BE2C (cell line): ENCODE measurements at regions not wholly inside any gene's neighbourhood (a gene's known extent, or its start where the extent isn't known, plus 50 kb on each side); places are given as distances from the start of the nearest gene placed in this dataset.

Experiments used
- DNase-seq: peaks from one replicate; pipeline ENCODE4 v3.0.0-alpha.2; 2020
- H3K27me3 ChIP-seq: fragments of 250-450 bp; sonication (Bioruptor Pico); 2 replicates; pipeline ENCODE4 v1.5.1; 2020; ENCODE audit warnings: mild to moderate bottlenecking
- H3K36me3 ChIP-seq: fragments of 250-450 bp; sonication (Bioruptor Pico); 2 replicates; pipeline ENCODE4 v1.5.1; 2020; ENCODE audit warnings: mild to moderate bottlenecking
- H3K4me1 ChIP-seq: fragments of 250-450 bp; sonication (Bioruptor Pico); 2 replicates; pipeline ENCODE4 v1.5.1; 2020
- H3K4me3 ChIP-seq: 2 replicates; pipeline ENCODE4 v1.5.1; 2011; ENCODE audit warnings: low read depth, low read length
- H3K9me3 ChIP-seq: fragments of 250-450 bp; sonication (Bioruptor Pico); 2 replicates; pipeline ENCODE4 v1.5.1; 2020
- TF ChIP-seq, protein P1 (sequence below): IDR thresholded peaks from 2 replicates; pipeline ENCODE4 v1.5.1; 2012; ENCODE audit warnings: mild to moderate bottlenecking, low read depth, low read length

DNA sequence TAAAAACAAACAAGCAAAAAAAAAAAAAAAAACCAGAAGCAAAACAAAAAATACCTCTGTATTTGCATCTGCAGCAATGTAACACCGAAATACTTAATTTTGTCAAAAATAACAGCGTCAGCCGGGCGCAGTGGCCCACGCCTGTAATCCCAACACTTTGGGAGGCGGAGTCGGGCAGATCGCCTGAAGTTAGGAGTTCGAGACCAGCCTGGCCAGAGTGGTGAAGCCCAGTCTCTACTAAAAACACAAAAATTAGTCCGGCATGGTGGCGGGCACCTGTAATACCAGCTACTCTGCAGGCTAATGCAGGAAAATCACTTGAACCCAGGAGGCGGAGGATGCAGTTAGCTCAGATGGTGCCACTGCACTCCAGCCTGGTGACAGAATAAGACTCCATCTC, 683.5 kb upstream of the CA10 start:
- Histone ChIP-seq H3K36me3 (no peaks in the 10 kb centered on the region), H3K9me3 (no peaks in the 10 kb centered on the region), H3K27me3 (no peaks in the 10 kb centered on the region), H3K4me1 (no peaks in the 10 kb centered on the region; the same call in 1 of the 2 replicates), H3K4me3 (no peak overlapping the region)
- no peak for DNase-seq
- TF ChIP-seq, protein P1, sequence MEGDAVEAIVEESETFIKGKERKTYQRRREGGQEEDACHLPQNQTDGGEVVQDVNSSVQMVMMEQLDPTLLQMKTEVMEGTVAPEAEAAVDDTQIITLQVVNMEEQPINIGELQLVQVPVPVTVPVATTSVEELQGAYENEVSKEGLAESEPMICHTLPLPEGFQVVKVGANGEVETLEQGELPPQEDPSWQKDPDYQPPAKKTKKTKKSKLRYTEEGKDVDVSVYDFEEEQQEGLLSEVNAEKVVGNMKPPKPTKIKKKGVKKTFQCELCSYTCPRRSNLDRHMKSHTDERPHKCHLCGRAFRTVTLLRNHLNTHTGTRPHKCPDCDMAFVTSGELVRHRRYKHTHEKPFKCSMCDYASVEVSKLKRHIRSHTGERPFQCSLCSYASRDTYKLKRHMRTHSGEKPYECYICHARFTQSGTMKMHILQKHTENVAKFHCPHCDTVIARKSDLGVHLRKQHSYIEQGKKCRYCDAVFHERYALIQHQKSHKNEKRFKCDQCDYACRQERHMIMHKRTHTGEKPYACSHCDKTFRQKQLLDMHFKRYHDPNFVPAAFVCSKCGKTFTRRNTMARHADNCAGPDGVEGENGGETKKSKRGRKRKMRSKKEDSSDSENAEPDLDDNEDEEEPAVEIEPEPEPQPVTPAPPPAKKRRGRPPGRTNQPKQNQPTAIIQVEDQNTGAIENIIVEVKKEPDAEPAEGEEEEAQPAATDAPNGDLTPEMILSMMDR: no peak

DNA sequence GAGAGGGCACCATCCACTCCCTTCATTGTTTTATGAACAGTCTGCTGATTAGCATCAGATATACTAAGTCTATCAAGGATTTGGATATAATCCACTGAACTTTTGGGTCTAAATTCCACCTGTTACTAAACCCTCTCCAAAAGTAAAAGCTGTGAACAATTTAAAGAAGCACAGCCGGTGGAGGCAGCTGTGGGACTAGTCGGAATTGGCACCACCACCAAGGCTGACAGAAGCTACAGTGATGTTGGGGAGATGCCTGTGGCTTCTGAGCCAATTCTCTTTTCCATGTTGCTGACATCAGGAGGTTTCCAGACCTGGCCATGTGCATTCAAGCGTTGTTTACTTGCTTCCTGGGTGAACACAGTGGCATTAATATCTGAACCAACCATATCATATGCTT, 679.0 kb upstream of the CA10 start:
- TF ChIP-seq, protein P1: no peak
- no peaks in the 10 kb centered on the region for H3K9me3 ChIP-seq

DNA sequence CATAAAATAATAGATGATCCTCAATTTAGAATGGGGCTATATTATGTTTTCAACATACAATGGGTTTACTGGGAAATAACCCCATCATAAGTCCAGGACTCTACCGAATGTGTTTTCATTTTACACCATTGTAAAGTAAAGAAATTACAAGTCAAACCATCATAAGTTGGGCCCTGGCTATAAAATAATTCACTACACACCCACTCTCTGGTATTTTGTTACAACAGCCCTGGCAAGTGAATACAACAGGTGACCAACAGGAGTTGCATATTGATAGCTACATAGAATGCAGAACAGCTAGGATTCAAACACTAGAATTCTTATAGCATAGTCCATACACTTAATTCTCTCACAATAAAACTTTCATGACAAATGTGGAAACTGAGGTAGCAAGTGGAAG, 673.0 kb upstream of the CA10 start:
- Histone ChIP-seq H3K36me3 (no peaks in the 10 kb centered on the region), H3K9me3 (no peaks in the 10 kb centered on the region), H3K27me3 (no peaks in the 10 kb centered on the region), H3K4me3 (no peak overlapping the region), H3K4me1 (no peaks in the 10 kb centered on the region)
- no peak for DNase-seq
- TF ChIP-seq, protein P1: no peak

More for the DNA sequence above, 679.0 kb upstream of the CA10 start:
- H3K4me3 ChIP-seq: no peak overlapping the region
- DNase-seq: no peak
- no peaks in the 10 kb centered on the region for H3K27me3 ChIP-seq
- no peaks in the 10 kb centered on the region for H3K4me1 ChIP-seq
- H3K36me3 ChIP-seq: no peaks in the 10 kb centered on the region

DNA sequence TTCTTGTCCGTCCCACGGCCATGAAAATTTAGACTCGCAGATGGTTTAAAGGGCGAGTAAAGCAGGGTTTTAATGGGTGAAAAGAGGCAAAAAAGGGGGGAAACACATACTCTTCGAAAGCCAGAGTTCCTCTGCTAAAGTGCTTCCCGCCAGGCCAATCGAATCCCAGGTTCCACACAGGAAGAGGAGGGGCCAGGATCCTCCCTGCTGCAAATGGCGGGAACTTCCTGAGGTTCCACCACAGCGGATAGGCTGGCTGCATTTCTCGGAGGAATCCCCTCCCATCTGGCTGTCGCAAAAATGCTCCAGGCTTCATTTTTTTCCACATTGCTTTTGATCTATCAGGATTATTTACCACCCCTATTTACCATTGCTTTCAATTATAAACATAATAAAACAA, 670.1 kb upstream of the CA10 start:
- Histone ChIP-seq H3K4me1 (no peaks in the 10 kb centered on the region), H3K36me3 (no peaks in the 10 kb centered on the region), H3K9me3 (no peaks in the 10 kb centered on the region), H3K4me3 (no peak overlapping the region), H3K27me3 (no peaks in the 10 kb centered on the region)
- TF ChIP-seq, protein P1: no peak
- DNase-seq: no peak

DNA sequence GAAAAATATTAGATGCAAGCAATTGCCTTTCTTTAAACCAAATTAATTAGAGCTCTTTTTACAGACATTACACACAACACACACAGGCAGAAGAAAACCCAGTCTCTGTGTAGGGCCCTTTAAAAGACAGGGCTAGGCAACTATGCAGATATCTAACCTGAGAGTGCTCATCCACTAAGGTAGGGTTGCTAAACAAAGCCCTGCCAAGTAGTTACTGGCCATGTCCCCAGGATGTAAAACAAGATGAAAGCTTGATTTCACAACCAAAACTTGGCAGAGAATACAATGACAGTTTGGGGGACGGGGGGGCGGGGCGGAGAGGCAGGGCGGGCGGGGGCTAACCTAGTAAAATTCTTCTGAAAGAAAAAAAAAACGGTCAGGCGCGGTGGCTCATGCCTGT, 669.0 kb upstream of the CA10 start:
- H3K4me1 ChIP-seq: no peaks in the 10 kb centered on the region
- H3K4me3 ChIP-seq: no peak overlapping the region
- no peaks in the 10 kb centered on the region for H3K36me3 ChIP-seq
- H3K9me3 ChIP-seq: no peaks in the 10 kb centered on the region
- no peaks in the 10 kb centered on the region for H3K27me3 ChIP-seq
- DNase-seq: no peak
- TF ChIP-seq, protein P1: no peak

DNA sequence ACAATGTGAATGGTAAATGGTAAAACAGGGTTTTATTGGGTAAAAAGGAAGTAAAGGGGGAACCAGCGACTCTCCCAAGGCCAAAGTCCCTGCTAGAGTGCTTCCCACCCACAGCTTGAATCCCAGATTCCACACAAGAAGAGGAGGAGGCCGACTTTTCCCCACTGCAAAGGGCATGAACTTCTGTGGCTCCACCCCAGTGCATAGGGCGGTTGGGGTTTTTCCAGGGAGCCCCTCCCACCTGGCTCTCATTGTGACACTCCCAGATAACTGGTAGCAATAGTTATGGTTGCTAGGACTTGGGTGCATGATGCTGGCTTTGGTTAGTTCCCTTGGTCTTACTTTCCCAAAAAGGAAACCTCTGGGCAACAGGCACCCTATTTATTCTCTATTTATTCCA, 666.0 kb upstream of the CA10 start:
- Histone ChIP-seq H3K9me3 (no peaks in the 10 kb centered on the region), H3K27me3 (no peaks in the 10 kb centered on the region), H3K4me3 (no peak overlapping the region), H3K36me3 (no peaks in the 10 kb centered on the region), H3K4me1 (no peaks in the 10 kb centered on the region)
- DNase-seq: no peak
- TF ChIP-seq, protein P1: no peak
